RWPE2 (cell line): ENCODE measurements at regions not wholly inside any gene's neighbourhood (a gene's known extent, or its start where the extent isn't known, plus 50 kb on each side); places are given as distances from the start of the nearest gene placed in this dataset.

Experiments
- ATAC-seq: fragments of 200-7000 bp; cut with Tn5 transposase; 3 replicates; pipeline ENCODE4 v1.9.1; 2021; ENCODE audit warnings: low read depth
- DNase-seq: peaks from one replicate; pipeline ENCODE4 v3.0.0-alpha.2; 2020; ENCODE audit warnings: low spot score
- H3K27ac ChIP-seq: fragments of 450-650 bp; 2 replicates; pipeline ENCODE4 v1.5.1; 2017; ENCODE audit warnings: mild to moderate bottlenecking; ENCODE audit not compliant: poor library complexity, severe bottlenecking
- H3K27me3 ChIP-seq: fragments of 250-450 bp; sonication (Bioruptor Pico); 2 replicates; pipeline ENCODE4 v1.5.1; 2021; ENCODE audit warnings: mild to moderate bottlenecking, moderate library complexity; ENCODE audit not compliant: insufficient read depth, poor library complexity, severe bottlenecking
- H3K36me3 ChIP-seq: fragments of 250-450 bp; sonication (Bioruptor Pico); 2 replicates; pipeline ENCODE4 v1.5.1; 2020; ENCODE audit warnings: low read depth, mild to moderate bottlenecking, moderate library complexity
- H3K4me1 ChIP-seq: fragments of 250-450 bp; sonication (Bioruptor Pico); 2 replicates; pipeline ENCODE4 v1.5.1; 2021; ENCODE audit warnings: mild to moderate bottlenecking, moderate library complexity; ENCODE audit not compliant: insufficient read depth, poor library complexity, severe bottlenecking
- H3K4me3 ChIP-seq: fragments of 250-450 bp; sonication (Bioruptor Pico); 2 replicates; pipeline ENCODE4 v1.5.1; 2021; ENCODE audit warnings: mild to moderate bottlenecking, moderate library complexity; ENCODE audit not compliant: severe bottlenecking
- H3K9me3 ChIP-seq: fragments of 250-450 bp; sonication (Bioruptor Pico); 2 replicates; pipeline ENCODE4 v1.5.1; 2021; ENCODE audit warnings: mild to moderate bottlenecking, moderate library complexity; ENCODE audit not compliant: severe bottlenecking
- CTCF ChIP-seq: fragments of 450-650 bp; IDR thresholded peaks from one replicate; pipeline ENCODE4 v1.5.1; 2017; ENCODE audit warnings: mild to moderate bottlenecking, moderate library complexity; ENCODE audit not compliant: poor library complexity, severe bottlenecking

GRCh38 chr3:24965706-24966385 is 462.2 kb upstream of the RARB start:
- no peak for TF ChIP-seq CTCF
- Histone ChIP-seq H3K9me3 (no peaks in the 10 kb centered on the region), H3K27me3 (peaks cover under 1% of the 10 kb centered on the region), H3K4me3 (no peak overlapping the region), H3K4me1 (no peaks in the 10 kb centered on the region), H3K27ac (no peak overlapping the region), H3K36me3 (no peaks in the 10 kb centered on the region)
- DNase-seq: no peak
- no peak for ATAC-seq

GRCh38 chr3:24968036-24968435 is 460.0 kb upstream of the RARB start:
- Histone ChIP-seq H3K4me3 (no peak overlapping the region), H3K36me3 (no peaks in the 10 kb centered on the region), H3K27ac (no peak overlapping the region), H3K27me3 (peaks cover 4% of the 10 kb centered on the region), H3K4me1 (no peaks in the 10 kb centered on the region), H3K9me3 (no peaks in the 10 kb centered on the region)
- ATAC-seq: no peak
- no peak for TF ChIP-seq CTCF
- DNase-seq: no peak

- Histone ChIP-seq H3K4me3 (no peak overlapping the region), H3K9me3 (no peaks in the 10 kb centered on the region), H3K36me3 (no peaks in the 10 kb centered on the region), H3K27ac (no peak overlapping the region), H3K4me1 (no peaks in the 10 kb centered on the region), H3K27me3 (peaks cover 4% of the 10 kb centered on the region)
- no peak for DNase-seq
- no peak for TF ChIP-seq CTCF
- ATAC-seq: no peak
Measured at GRCh38 chr3:24972491-24972890, 455.6 kb upstream of the RARB start.

GRCh38 chr3:24981309-24981708 is 446.8 kb upstream of the RARB start:
- Histone ChIP-seq H3K4me1 (no peaks in the 10 kb centered on the region), H3K9me3 (no peaks in the 10 kb centered on the region), H3K36me3 (no peaks in the 10 kb centered on the region), H3K27ac (no peak overlapping the region), H3K27me3 (no peaks in the 10 kb centered on the region), H3K4me3 (no peak overlapping the region)
- TF ChIP-seq CTCF: no peak
- no peak for ATAC-seq
- DNase-seq: no peak

DNA sequence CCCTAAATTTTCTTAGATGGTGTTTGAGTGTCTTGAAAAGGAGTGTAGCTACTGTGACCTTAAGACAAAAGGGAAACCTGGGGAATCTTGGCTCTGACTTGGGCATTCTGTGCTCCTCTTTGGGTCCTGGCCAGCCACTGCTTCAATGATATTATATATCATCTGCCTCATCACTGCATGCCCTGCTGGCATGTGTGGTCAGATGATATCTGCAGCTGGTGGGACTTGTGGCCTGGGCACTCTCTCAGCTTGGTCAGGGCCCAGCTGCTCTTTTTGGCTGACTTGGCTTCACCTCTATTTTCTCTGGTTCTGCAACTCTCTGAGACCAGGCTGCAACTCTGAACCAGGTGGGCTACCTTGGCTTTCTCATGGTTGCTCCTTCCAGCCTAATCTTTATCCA is 446.1 kb upstream of the RARB start:
- Histone ChIP-seq H3K9me3 (no peaks in the 10 kb centered on the region), H3K4me3 (no peak overlapping the region), H3K27ac (no peak overlapping the region), H3K4me1 (no peaks in the 10 kb centered on the region), H3K27me3 (no peaks in the 10 kb centered on the region), H3K36me3 (no peaks in the 10 kb centered on the region)
- ATAC-seq: no peak
- no peak for DNase-seq
- no peak for TF ChIP-seq CTCF
